NCI-H1092 treated with DMSO at 0.1 percent for 48 hours (cell line): ENCODE measurements at regions not wholly inside any gene's neighbourhood (a gene's known extent, or its start where the extent isn't known, plus 50 kb on each side); places are given as distances from the start of the nearest gene placed in this dataset.

Source experiments
- DNase-seq: peaks from one replicate; lab custom pipeline; 2025; lab: John Stamatoyannopoulos, UW

DNA sequence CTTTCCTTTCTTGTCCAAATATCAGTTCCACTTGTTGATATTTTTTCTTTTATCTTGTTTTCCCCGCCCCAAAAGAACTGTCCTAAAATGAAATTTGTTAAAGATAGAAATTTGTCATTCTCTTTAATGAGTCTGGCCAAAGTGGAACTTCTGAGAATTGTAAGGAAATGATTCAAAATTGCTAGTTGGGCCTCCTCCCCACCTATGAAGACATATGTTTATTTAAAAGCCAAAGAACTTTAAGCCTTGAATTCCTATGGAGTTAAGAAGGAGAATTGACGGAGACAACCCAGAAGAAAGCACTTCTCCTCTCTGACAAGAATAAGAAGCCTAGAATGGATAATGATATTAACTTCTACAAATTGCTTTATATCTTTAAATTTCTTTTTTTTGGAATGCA is 59.1 kb upstream of the ALDH1A1 start:
- no peak for DNase-seq

DNA sequence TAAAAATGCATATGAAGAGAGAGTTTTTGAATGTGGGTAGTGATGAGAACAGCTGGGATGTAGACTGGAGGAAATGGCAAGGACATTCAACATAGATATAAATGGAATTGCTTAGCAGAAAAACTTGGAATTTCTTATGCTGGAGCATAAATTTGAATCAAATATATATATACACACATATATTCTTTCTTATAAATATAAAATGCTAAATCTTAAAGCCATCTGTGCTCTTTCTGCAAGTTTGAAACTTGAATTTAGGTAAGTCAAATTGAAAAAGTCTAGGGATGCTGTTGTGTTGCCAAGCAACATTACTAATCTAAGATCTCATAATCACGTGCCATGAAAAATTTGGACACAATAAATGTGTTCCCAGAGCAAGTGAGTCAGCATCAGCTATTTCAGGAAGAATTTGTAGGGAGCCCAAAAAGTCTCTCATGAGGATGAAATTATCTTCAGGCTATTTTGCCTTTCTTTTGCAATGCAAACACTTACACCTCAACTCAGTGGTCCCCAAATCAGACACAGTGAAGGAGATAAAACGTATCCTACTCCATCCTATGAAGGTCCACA is 58.4 kb upstream of the ALDH1A1 start:
- DNase-seq: no peak

DNA sequence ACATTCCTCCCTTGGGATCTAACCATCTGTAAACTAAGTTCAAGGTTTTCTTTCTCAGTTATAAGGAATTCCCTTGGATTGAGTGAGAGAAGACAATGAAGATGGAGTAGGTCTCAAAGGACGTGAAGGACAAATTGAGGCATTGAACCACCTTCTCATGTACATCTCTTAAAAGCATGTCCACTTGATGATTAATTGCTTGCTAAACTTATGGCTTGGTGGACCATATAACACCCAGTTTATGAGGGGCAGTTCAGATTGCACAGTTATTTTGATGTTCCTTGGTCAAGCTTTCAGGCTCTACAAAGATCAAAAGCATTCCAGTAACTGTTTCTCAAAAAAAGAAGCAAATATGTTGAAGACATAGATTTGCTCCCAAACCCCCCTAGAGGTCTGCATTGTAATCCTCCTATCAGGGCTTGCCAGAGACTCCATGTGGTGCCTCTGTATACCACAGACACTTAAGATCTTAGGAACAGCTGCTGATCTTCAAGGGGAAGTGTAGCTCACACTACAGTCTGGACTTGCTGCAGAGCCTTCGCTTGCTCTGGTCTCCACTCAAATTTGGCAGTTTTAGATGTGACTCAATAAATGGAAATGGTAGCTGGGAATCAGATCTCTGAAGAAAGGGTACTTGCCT is 56.9 kb upstream of the ALDH1A1 start:
- DNase-seq: no peak

DNA sequence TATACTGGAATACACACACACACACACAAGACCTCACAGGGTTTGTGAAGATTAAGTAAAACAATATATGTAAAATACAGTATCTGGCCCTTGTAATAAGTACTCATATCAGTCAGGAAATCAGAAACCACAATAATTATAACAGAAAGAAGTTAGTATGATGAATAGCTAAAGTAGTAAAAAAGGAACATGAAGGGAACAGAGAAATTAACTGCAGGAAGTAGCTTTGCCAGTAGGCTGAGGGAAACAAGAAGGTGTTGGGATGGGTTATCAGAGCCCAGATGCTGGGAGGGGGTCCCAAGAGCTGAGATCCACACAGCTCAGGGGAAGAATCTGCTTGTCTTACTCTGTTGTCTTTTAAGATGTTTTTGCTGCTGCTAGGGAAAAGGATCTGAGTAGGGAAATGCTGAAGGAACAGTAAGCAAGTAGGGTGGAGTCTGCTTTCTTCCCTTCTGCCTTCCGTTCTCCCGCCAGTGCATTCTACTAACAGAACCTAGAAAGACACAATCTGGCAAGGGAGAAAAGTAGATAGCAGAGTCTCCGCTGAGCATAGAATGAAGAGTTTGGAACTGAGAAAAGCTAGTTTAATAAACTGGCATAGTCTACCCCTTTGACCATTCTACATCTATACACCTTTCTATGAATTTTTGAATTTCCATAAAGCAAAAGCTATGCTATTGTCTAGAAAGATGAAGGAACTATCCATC is 55.3 kb upstream of the ALDH1A1 start:
- DNase-seq: no peak

DNA sequence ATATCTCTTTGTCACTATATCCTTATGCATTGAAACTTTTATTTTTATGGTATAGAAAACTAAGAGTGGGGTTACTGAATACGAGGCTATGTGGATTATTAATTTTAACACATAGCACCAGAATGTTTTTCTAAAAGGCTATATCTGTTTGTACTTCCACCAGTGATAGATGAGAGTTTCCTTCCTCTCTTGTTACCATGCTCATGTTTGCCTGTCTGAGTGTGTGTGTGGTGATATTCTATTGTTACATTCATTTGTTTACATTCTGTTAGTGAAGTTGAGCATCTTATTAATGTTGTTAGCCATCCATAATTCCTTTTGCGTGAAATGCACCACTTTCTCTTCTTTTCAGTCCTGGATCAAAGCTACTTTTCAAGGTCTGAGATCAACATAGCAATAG is 54.1 kb upstream of the ALDH1A1 start:
- DNase-seq: no peak
